ENCODE measurements at regions not wholly inside any gene's neighbourhood (a gene's known extent, or its start where the extent isn't known, plus 50 kb on each side); places are given as distances from the start of the nearest gene placed in this dataset.
"Not testable (repeated sequence)": the region's sequence is repeated elsewhere in the genome, so short reads cannot be mapped to it uniquely, and the experiment has no call there.

- H3K27ac ChIP-seq (ENCODE audit: low read depth); H3K9me2 ChIP-seq (ENCODE audit: insufficient read depth); H3K4me1 Mint-ChIP-seq; H3K27ac Mint-ChIP-seq; H3K4me3 ChIP-seq; H3K27me3 Mint-ChIP-seq (ENCODE audit: insufficient read depth, low read depth, poor library complexity); H3F3A ChIP-seq (replicated peaks; ENCODE audit: low read depth); H3K27me3 ChIP-seq (ENCODE audit: insufficient read depth); H3K4me2 ChIP-seq; H3K36me3 Mint-ChIP-seq (ENCODE audit: low read depth); ATAC-seq; H2AFZ ChIP-seq; H4K20me1 ChIP-seq (replicated peaks; ENCODE audit: insufficient read depth); H3K4me3 Mint-ChIP-seq; H3K79me2 ChIP-seq (replicated peaks; ENCODE audit: insufficient read depth); H3K36me3 ChIP-seq (ENCODE audit: insufficient read depth); DNase-seq (ENCODE audit: low spot score); H3K4me1 ChIP-seq (ENCODE audit: insufficient read depth): not testable (repeated sequence)
- H3K9me3 Mint-ChIP-seq, result peaks cover 41% of the 10 kb centered on the region
Measured at GRCh38 chr22:49698616-49699015, 129.1 kb downstream of the BRD1 start.

- Histone ChIP-seq H3K4me2 (no peak overlapping the region), H4K20me1 (replicated peaks; ENCODE audit: insufficient read depth) (no peaks in the 10 kb centered on the region), H3K79me2 (replicated peaks; ENCODE audit: insufficient read depth) (no peaks in the 10 kb centered on the region), H2AFZ (no peak overlapping the region), H3K9me2 (ENCODE audit: insufficient read depth) (no peaks in the 10 kb centered on the region), H3K4me3 (no peak overlapping the region), H3K36me3 (ENCODE audit: insufficient read depth) (no peaks in the 10 kb centered on the region; the same call in 1 of the 2 replicates), H3K4me1 (ENCODE audit: insufficient read depth) (no peaks in the 10 kb centered on the region), H3K27ac (ENCODE audit: low read depth) (no peak overlapping the region), H3F3A (replicated peaks; ENCODE audit: low read depth) (no peaks in the 10 kb centered on the region), H3K27me3 (ENCODE audit: insufficient read depth) (no peaks in the 10 kb centered on the region)
- ATAC-seq (no peak), DNase-seq (ENCODE audit: low spot score) (no peak)
- peaks cover 10% of the 10 kb centered on the region; the same call in 2 of the 3 replicates for H3K36me3 Mint-ChIP-seq (ENCODE audit: low read depth)
- H3K4me3 Mint-ChIP-seq, result no peak overlapping the region
- no peaks in the 10 kb centered on the region for H3K4me1 Mint-ChIP-seq
- H3K9me3 Mint-ChIP-seq, result peaks cover 39% of the 10 kb centered on the region
- peaks cover 11% of the 10 kb centered on the region for H3K27me3 Mint-ChIP-seq (ENCODE audit: insufficient read depth, low read depth, poor library complexity)
- H3K27ac Mint-ChIP-seq, result no peak overlapping the region
- TF ChIP-seq POLR2AphosphoS5 (IDR thresholded peaks at IDR 0.05; ENCODE audit: low read depth), result no peak
- no peak for TF ChIP-seq ZNF331 (CRISPR knock-in tag; IDR thresholded peaks at IDR 0.05; ENCODE audit: low read depth)
- no peak for TF ChIP-seq ZNF114 (CRISPR knock-in tag; IDR thresholded peaks at IDR 0.05)
- TF ChIP-seq EZH2 (IDR thresholded peaks at IDR 0.05; ENCODE audit: low read depth, unreplicated experiment), result no peak
- no peak for TF ChIP-seq ZNF462 (CRISPR knock-in tag; IDR thresholded peaks at IDR 0.05)
- no peak for TF ChIP-seq ETS1 (IDR thresholded peaks at IDR 0.05)
- TF ChIP-seq REST (IDR thresholded peaks at IDR 0.05; ENCODE audit: unreplicated experiment), result no peak
- no peak for TF ChIP-seq STAT1 (IDR thresholded peaks at IDR 0.05; ENCODE audit: unreplicated experiment)
- TF ChIP-seq CREB1 (CRISPR knock-in tag; IDR thresholded peaks at IDR 0.05; ENCODE audit: low read depth), result no peak
- no peak for TF ChIP-seq JUNB (IDR thresholded peaks at IDR 0.05; ENCODE audit: unreplicated experiment)
- no peak for TF ChIP-seq EZH2phosphoT487 (IDR thresholded peaks at IDR 0.05; ENCODE audit: unreplicated experiment)
- TF ChIP-seq NANOG (IDR thresholded peaks at IDR 0.05; ENCODE audit: borderline replicate concordance), result no peak
Measured at GRCh38 chr22:49697047-49697446, 130.6 kb downstream of the BRD1 start.

All from GM23338 (cell line).